Type B pancreatic cell (in vitro differentiated cells): ENCODE measurements at regions not wholly inside any gene's neighbourhood (a gene's known extent, or its start where the extent isn't known, plus 50 kb on each side); places are given as distances from the start of the nearest gene placed in this dataset.
"Not testable (repeated sequence)": the region's sequence is repeated elsewhere in the genome, so short reads cannot be mapped to it uniquely, and the experiment has no call there.

Experiments
- DNase-seq: peaks from one replicate; pipeline ENCODE4 v3.0.0; 2021; ENCODE audit warnings: mixed read lengths; ENCODE audit not compliant: unreplicated experiment; ENCODE audit errors: extremely low spot score
- H3K27ac Mint-ChIP-seq: 2 replicates; pipeline ENCODE4 v1.8.0; 2021; ENCODE audit warnings: mild to moderate bottlenecking, mixed read lengths
- H3K27me3 Mint-ChIP-seq: 2 replicates; pipeline ENCODE4 v1.8.0; 2021; ENCODE audit warnings: mixed read lengths
- H3K36me3 Mint-ChIP-seq: 2 replicates; pipeline ENCODE4 v1.8.0; 2021; ENCODE audit warnings: mixed read lengths
- H3K4me1 Mint-ChIP-seq: one replicate; pipeline ENCODE4 v1.8.0; 2021; ENCODE audit warnings: mixed read lengths; ENCODE audit not compliant: unreplicated experiment
- H3K4me3 Mint-ChIP-seq: 2 replicates; pipeline ENCODE4 v1.8.0; 2021; ENCODE audit warnings: mild to moderate bottlenecking, mixed read lengths
- H3K9me3 Mint-ChIP-seq: 2 replicates; pipeline ENCODE4 v1.8.0; 2021; ENCODE audit warnings: mixed read lengths

DNA sequence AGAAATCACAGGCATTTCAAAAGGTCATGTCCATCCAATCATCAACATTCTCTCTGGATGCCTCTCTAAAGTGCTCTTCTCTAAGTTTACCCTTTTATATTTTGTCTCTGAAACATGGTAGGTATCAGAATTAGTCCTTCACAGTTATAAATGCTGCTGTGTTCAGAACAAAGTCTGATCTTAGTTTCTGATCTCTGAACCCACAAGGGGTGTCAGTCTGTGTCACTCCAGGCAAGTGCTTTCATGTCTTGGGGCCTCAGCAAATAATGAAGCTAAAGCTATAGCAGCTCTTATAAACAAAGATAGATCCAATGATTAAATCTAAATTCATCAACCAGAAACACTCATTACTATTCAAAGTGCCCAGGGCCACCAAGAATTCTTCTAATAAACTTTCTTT lies 281.7 kb downstream of the BCL2L11 start:
- H3K4me1 Mint-ChIP-seq, H3K9me3 Mint-ChIP-seq, H3K27me3 Mint-ChIP-seq, H3K4me3 Mint-ChIP-seq, H3K36me3 Mint-ChIP-seq, DNase-seq, H3K27ac Mint-ChIP-seq: not testable (repeated sequence)

- H3K27ac Mint-ChIP-seq, DNase-seq, H3K36me3 Mint-ChIP-seq, H3K9me3 Mint-ChIP-seq, H3K4me1 Mint-ChIP-seq, H3K4me3 Mint-ChIP-seq, H3K27me3 Mint-ChIP-seq: not testable (repeated sequence)
These were observed 282.6 kb downstream of the BCL2L11 start for GRCh38 chr2:111403287-111403686.

DNA sequence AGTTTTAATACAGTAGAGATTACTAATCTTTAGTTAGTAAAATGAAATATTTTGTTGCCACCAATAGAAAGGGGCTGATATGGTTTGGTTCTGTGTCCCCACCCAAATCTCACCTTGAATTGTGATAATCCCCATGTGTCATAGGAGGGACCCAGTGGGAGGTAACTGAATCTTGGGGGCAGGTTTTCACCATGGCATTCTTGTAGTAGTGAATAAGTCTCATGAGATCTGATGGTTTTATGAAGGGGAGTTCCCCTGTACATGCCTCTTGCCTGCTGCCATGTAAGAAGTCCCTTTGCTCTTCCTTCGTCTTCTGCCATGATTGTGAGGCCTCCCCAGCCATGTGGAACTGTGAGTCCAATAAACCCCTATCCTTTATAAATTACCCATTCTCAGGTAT lies 285.9 kb downstream of the BCL2L11 start:
- DNase-seq, H3K4me3 Mint-ChIP-seq, H3K27me3 Mint-ChIP-seq, H3K27ac Mint-ChIP-seq, H3K9me3 Mint-ChIP-seq, H3K36me3 Mint-ChIP-seq, H3K4me1 Mint-ChIP-seq: not testable (repeated sequence)

GRCh38 chr2:111407632-111408194 lies 287.0 kb downstream of the BCL2L11 start:
- H3K27me3 Mint-ChIP-seq, H3K4me3 Mint-ChIP-seq, H3K9me3 Mint-ChIP-seq, H3K4me1 Mint-ChIP-seq, H3K36me3 Mint-ChIP-seq, DNase-seq, H3K27ac Mint-ChIP-seq: not testable (repeated sequence)

GRCh38 chr2:111410868-111411406 lies 290.2 kb downstream of the BCL2L11 start:
- H3K4me3 Mint-ChIP-seq, DNase-seq, H3K9me3 Mint-ChIP-seq, H3K27ac Mint-ChIP-seq, H3K36me3 Mint-ChIP-seq, H3K4me1 Mint-ChIP-seq, H3K27me3 Mint-ChIP-seq: not testable (repeated sequence)

GRCh38 chr2:111411867-111412681 lies 291.4 kb downstream of the BCL2L11 start:
- DNase-seq, H3K27ac Mint-ChIP-seq, H3K9me3 Mint-ChIP-seq, H3K4me1 Mint-ChIP-seq, H3K27me3 Mint-ChIP-seq, H3K36me3 Mint-ChIP-seq, H3K4me3 Mint-ChIP-seq: not testable (repeated sequence)

DNA sequence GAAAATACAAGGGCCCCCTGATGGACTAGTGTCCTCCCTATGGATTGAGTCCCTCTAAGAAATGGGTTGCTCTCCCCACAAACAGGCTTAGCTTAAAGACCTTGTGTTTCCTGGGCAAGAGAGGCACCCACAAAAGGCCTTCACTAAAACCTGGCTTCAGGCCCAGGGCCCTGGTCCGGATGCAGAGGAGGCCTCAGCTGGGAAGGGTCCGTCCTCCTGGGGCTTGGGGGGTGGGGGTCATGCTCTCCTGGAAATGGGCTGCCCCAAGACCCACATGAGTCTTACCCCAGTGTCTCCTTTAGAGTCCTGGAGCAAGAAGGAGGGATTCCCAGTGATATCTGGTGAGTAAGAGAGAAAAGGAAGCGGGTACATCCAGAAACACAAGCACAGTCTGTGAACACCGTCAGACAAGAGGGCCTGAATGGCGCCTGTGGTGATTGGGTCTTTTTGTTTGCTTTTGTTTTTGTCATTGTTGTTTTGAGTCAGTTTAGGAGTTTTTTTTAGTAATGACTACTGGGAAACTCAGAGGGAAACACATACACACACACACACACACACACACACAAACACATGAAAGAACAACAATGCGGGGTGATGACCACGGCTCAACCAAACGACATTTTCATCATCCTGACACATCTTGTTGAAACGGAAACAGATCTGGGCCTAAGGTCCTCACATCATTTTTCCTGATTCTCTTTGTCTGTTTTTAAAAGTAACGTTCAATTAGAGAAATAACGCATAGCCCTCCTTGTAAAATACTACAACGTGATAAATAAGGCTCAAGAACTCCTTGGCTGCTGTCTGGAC lies 292.3 kb downstream of the BCL2L11 start:
- not testable (repeated sequence) for DNase-seq, H3K27ac Mint-ChIP-seq, H3K27me3 Mint-ChIP-seq, H3K4me3 Mint-ChIP-seq, H3K9me3 Mint-ChIP-seq, H3K36me3 Mint-ChIP-seq, H3K4me1 Mint-ChIP-seq

- not testable (repeated sequence) for H3K27me3 Mint-ChIP-seq, H3K4me3 Mint-ChIP-seq, H3K27ac Mint-ChIP-seq, H3K36me3 Mint-ChIP-seq, H3K9me3 Mint-ChIP-seq, DNase-seq
- H3K4me1 Mint-ChIP-seq: peaks cover 12% of the 10 kb centered on the region
These were observed 293.2 kb downstream of the BCL2L11 start for GRCh38 chr2:111413950-111414349.

DNA sequence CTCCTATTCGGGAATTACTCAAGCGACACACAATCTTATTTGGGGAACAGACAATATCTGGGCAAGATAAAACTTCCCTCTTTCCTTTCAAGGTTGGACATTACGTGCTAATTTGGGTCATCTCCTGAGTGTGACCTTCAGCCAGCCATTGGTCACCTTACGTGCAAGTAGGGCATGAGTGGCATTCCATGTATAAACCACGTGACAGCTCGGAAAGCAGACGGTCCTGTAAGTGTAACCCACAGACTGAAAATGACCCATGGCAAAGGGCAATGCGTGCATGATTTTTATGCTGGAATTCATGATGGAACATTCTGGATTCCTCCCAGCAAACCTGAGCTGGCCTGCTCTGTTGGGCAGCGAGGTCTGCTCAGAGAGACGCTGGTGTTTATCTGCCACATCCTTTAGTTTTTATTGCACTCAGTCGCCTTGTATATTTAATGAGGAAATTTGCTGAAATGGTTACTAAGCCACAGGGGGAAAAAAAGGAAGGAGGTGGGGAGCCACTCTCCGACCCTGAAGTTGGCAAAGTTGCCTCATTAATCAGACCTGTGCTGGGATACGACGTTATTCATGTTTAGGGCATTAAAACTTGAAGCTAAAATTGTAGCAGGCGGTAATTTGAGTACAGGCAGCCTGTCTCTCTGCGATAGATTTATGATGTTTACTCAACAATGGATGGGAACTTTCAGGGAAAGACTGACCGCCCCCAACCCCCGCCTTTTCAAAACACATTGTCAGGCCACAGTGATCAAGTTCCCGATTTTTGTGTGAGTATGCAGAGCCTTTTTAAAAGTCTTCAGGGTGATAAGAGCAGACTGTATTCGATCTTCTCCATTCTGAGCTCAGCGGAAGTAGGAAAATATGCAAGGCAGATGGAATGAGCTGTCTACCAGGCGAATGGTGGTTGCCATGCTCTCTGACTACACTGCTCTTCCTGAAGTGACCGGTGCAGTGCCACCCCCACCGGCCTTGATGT lies 295.3 kb downstream of the BCL2L11 start:
- Mint-ChIP-seq H3K27ac (peak overlapping the region; percentile 14), H3K4me1 (peaks cover 12% of the 10 kb centered on the region)
- H3K4me3 Mint-ChIP-seq, H3K36me3 Mint-ChIP-seq, DNase-seq, H3K9me3 Mint-ChIP-seq, H3K27me3 Mint-ChIP-seq: not testable (repeated sequence)

- not testable (repeated sequence) for DNase-seq, H3K4me3 Mint-ChIP-seq, H3K9me3 Mint-ChIP-seq, H3K27ac Mint-ChIP-seq, H3K27me3 Mint-ChIP-seq, H3K36me3 Mint-ChIP-seq
- peaks cover 12% of the 10 kb centered on the region for H3K4me1 Mint-ChIP-seq
These were observed 296.3 kb downstream of the BCL2L11 start for GRCh38 chr2:111417026-111417425.

- Mint-ChIP-seq H3K4me3 (peak overlapping the region; percentile 23), H3K4me1 (peaks cover 12% of the 10 kb centered on the region)
- not testable (repeated sequence) for H3K27ac Mint-ChIP-seq, DNase-seq, H3K9me3 Mint-ChIP-seq, H3K27me3 Mint-ChIP-seq, H3K36me3 Mint-ChIP-seq
These were observed 297.6 kb downstream of the BCL2L11 start for GRCh38 chr2:111418091-111418875.

DNA sequence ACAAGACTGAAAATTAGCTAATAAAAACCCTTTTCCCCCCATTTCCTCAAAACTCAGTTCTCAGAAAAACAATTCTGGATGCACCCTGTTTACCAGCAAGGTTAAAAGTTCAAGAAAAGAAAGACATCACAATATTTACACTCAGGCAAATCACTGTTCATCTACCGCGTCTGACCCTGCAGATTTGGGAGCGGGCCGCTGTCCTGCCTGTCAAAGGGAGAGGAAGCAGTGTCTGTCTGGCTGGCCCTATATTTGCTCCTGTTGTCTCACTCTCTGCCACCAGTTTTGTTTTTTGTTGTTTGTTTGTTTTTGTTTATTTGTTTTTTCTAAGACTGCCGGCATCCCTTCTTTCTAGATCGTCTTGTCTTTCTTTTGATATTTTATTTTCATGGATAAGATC lies 299.4 kb downstream of the BCL2L11 start:
- H3K36me3 Mint-ChIP-seq, DNase-seq, H3K4me3 Mint-ChIP-seq, H3K27ac Mint-ChIP-seq, H3K9me3 Mint-ChIP-seq, H3K27me3 Mint-ChIP-seq: not testable (repeated sequence)
- H3K4me1 Mint-ChIP-seq: peaks cover 12% of the 10 kb centered on the region
